OCI-LY3 (cell line): ENCODE measurements at regions not wholly inside any gene's neighbourhood (a gene's known extent, or its start where the extent isn't known, plus 50 kb on each side); places are given as distances from the start of the nearest gene placed in this dataset.

Experiments used
- EZH2phosphoT487 ChIP-seq: fragments of 200-600 bp; shearing (Covaris generic); IDR thresholded peaks from 2 replicates; pipeline ENCODE4 v1.6.1; 2018; ENCODE audit warnings: antibody characterized with exemption, mixed run types, low read depth
- TF ChIP-seq, protein P1 (sequence below): fragments of 200-600, 300-600 bp; sonication (generic); IDR thresholded peaks from 2 replicates; pipeline ENCODE4 v1.5.1; 2014; ENCODE audit warnings: antibody characterized with exemption, low read length, low read depth

- TF ChIP-seq, protein P1, sequence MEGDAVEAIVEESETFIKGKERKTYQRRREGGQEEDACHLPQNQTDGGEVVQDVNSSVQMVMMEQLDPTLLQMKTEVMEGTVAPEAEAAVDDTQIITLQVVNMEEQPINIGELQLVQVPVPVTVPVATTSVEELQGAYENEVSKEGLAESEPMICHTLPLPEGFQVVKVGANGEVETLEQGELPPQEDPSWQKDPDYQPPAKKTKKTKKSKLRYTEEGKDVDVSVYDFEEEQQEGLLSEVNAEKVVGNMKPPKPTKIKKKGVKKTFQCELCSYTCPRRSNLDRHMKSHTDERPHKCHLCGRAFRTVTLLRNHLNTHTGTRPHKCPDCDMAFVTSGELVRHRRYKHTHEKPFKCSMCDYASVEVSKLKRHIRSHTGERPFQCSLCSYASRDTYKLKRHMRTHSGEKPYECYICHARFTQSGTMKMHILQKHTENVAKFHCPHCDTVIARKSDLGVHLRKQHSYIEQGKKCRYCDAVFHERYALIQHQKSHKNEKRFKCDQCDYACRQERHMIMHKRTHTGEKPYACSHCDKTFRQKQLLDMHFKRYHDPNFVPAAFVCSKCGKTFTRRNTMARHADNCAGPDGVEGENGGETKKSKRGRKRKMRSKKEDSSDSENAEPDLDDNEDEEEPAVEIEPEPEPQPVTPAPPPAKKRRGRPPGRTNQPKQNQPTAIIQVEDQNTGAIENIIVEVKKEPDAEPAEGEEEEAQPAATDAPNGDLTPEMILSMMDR, result no peak
- TF ChIP-seq EZH2phosphoT487, result no peak
These were observed 567.9 kb upstream of the HTR2C start for GRCh38 chrX:114015966-114016365.
